Lower lobe of right lung (tissue), 2 donors: ENCODE measurements at regions not wholly inside any gene's neighbourhood (a gene's known extent, or its start where the extent isn't known, plus 50 kb on each side); places are given as distances from the start of the nearest gene placed in this dataset.

Experiments used
- ATAC-seq, 2 donors: fragments of 200-7000 bp; cut with Tn5 transposase; one replicate each; pipeline ENCODE4 v1.9.1; 2020 to 2022; ENCODE audit warnings: mild to moderate bottlenecking in 2 of 2, moderate library complexity in 2 of 2
- DNase-seq: peaks from one replicate; pipeline ENCODE4 v3.0.0-alpha.2; 2020
- H3K27ac ChIP-seq: fragments of 200-600 bp; one replicate; pipeline ENCODE4 v1.8.0; 2022
- H3K27me3 ChIP-seq: fragments of 200-600 bp; one replicate; pipeline ENCODE4 v1.8.0; 2022; ENCODE audit warnings: low read depth
- H3K36me3 ChIP-seq: fragments of 200-600 bp; one replicate; pipeline ENCODE4 v1.8.0; 2022; ENCODE audit warnings: mild to moderate bottlenecking
- H3K4me1 ChIP-seq: fragments of 200-600 bp; one replicate; pipeline ENCODE4 v1.8.0; 2022
- H3K4me3 ChIP-seq: fragments of 200-600 bp; one replicate; pipeline ENCODE4 v1.8.0; 2022; ENCODE audit warnings: mild to moderate bottlenecking
- H3K9me3 ChIP-seq: fragments of 200-600 bp; one replicate; pipeline ENCODE4 v1.8.0; 2022
- intact Hi-C: fragments of 100-400 bp; cut with DNase I; formaldehyde crosslinking; loops from one replicate; pipeline ENCODE4 v1.11.0; 2022
- TF ChIP-seq, protein P1 (sequence below): fragments of 200-600 bp; IDR thresholded peaks from one replicate; pipeline ENCODE4 v1.8.0; 2022; ENCODE audit warnings: antibody characterized with exemption, mild to moderate bottlenecking
- donor health status: DM: no; HTN: yes; CAD: no; lungs with severe emphysema.

DNA sequence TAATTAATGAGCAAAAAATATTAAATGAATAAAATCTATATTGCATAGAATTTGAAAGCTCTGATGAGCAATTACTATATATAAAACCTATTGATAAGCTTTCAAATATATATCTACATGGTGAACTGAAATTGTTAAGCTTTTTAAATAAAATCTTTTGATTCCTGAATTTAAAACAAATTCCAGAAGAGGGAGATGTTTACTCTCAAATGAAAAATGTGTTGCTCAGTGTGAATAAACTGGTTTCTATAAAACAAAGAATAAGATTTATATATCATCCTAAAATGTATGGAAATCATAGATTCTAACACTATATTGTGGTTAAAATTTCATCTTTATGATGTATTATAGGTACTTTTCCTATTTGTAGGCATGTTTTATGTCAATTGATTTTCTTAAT is 171.5 kb upstream of the SLITRK6 start:
- Histone ChIP-seq H3K27ac (no peak overlapping the region), H3K36me3 (no peaks in the 10 kb centered on the region), H3K9me3 (no peaks in the 10 kb centered on the region), H3K27me3 (no peaks in the 10 kb centered on the region), H3K4me1 (no peaks in the 10 kb centered on the region), H3K4me3 (no peak overlapping the region)
- no peak for ATAC-seq
- no peak for DNase-seq
- TF ChIP-seq, protein P1, sequence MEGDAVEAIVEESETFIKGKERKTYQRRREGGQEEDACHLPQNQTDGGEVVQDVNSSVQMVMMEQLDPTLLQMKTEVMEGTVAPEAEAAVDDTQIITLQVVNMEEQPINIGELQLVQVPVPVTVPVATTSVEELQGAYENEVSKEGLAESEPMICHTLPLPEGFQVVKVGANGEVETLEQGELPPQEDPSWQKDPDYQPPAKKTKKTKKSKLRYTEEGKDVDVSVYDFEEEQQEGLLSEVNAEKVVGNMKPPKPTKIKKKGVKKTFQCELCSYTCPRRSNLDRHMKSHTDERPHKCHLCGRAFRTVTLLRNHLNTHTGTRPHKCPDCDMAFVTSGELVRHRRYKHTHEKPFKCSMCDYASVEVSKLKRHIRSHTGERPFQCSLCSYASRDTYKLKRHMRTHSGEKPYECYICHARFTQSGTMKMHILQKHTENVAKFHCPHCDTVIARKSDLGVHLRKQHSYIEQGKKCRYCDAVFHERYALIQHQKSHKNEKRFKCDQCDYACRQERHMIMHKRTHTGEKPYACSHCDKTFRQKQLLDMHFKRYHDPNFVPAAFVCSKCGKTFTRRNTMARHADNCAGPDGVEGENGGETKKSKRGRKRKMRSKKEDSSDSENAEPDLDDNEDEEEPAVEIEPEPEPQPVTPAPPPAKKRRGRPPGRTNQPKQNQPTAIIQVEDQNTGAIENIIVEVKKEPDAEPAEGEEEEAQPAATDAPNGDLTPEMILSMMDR = peak; percentile 9
- intact Hi-C loops = no loop called here

DNA sequence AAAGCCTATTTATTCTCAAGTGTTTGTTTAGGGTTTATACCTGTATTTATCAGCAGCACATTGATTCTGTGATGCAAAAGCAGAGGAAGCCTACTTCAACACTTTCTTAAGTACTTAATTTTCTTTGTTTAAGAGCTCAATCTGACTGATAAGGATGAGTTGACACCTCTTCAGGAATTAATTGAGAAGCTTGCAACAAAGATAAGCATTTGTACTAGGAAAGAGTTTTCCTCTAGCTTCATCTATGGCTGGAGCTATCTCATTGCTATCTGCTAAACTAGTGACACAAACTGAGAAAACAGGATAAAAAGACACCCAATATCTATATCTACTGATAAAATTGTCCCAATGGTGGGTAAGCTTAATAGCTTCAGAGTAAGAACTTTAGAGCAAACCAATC is 170.1 kb upstream of the SLITRK6 start:
- intact Hi-C loops = no loop called here

DNA sequence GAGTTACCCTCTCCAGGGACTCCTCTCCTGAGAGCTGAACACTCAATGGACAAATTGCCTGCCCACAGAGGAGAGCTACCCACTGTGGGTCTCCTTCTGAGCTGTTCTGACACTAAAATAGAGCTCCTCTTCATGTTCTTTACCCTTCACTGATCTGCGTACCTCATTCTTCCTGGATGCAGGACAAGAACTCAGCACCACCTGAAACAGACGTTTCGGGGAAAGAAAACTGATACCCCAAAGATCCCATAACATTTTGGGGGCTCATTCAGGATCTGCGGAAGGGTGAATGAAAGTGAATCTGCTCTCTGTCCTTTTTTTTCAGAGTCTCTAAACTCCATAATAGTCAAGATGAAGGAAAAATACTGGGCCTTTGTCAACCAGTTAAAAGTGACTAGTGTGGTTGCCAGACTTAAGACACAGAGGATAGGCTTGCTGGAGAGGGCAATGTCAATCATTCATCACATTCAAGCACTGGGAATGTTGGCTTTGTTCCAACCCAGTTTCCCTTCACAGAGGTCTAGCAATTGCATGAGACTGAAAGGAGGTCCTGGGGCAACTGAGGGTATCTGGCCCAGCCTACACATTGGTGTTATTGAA is 136.7 kb upstream of the SLITRK6 start:
- DNase-seq (no peak), ATAC-seq (no peak)
- Histone ChIP-seq H3K4me1 (no peaks in the 10 kb centered on the region), H3K27ac (no peak overlapping the region), H3K27me3 (no peaks in the 10 kb centered on the region), H3K36me3 (no peaks in the 10 kb centered on the region), H3K9me3 (peaks cover 28% of the 10 kb centered on the region), H3K4me3 (no peak overlapping the region)
- TF ChIP-seq, protein P1 = no peak
- intact Hi-C loops = no loop called here

More for the DNA sequence above, 170.1 kb upstream of the SLITRK6 start:
- no peaks in the 10 kb centered on the region for H3K4me1 ChIP-seq
- H3K27ac ChIP-seq = no peak overlapping the region
- no peak overlapping the region for H3K4me3 ChIP-seq
- DNase-seq (no peak), ATAC-seq (no peak)
- no peaks in the 10 kb centered on the region for H3K36me3 ChIP-seq
- H3K27me3 ChIP-seq = no peaks in the 10 kb centered on the region
- TF ChIP-seq, protein P1 = no peak
- no peaks in the 10 kb centered on the region for H3K9me3 ChIP-seq

DNA sequence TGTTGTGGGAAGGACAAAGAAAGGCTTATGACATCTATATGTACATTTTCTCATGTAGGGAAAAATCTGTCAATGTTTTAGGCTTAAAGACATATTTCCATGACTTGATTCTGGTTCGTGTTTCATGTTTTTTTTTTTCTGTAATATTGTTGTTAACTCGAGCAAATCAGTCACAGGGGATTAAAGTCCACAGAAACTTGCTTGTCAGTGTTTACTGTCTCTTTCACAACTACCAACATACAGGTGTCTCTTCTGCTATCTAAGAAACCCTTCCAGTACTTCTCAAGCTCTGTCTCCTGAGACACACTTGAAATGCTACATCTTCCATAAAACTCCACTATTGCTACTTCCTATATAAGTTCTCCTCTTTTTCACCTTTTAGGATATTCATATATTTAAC is 130.9 kb upstream of the SLITRK6 start:
- no peak overlapping the region for H3K4me3 ChIP-seq
- intact Hi-C loops = no loop called here
- peaks cover 9% of the 10 kb centered on the region for H3K9me3 ChIP-seq
- DNase-seq = no peak
- H3K36me3 ChIP-seq = no peaks in the 10 kb centered on the region
- ATAC-seq = no peak
- H3K27me3 ChIP-seq = no peaks in the 10 kb centered on the region
- H3K27ac ChIP-seq = no peak overlapping the region
- H3K4me1 ChIP-seq = no peaks in the 10 kb centered on the region
- TF ChIP-seq, protein P1 = no peak

DNA sequence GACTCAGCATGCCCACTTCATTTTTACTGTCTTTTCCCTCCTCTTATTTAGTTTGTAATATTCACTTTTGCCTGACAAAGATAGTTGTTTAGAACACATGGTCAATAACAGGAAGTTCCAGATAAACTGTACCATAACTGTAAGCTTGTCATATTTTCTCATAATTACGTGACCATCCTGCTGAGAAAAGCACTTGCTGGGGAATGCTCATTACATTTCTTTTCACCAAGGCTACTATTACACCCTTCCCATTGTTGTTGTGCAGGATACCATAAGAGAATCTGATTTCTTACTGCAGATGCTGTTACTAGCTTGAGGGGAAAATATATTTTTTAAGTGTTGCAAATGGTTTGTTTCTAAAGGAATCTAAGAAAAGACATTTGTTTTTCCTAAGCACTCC is 111.7 kb upstream of the SLITRK6 start:
- ATAC-seq (no peak), DNase-seq (no peak)
- H3K4me3 ChIP-seq = no peak overlapping the region
- H3K27me3 ChIP-seq = no peaks in the 10 kb centered on the region
- no peaks in the 10 kb centered on the region for H3K36me3 ChIP-seq
- intact Hi-C loops = no loop called here
- TF ChIP-seq, protein P1 = no peak
- peaks cover 10% of the 10 kb centered on the region for H3K9me3 ChIP-seq
- H3K27ac ChIP-seq = no peak overlapping the region
- H3K4me1 ChIP-seq = no peaks in the 10 kb centered on the region
